WTC11 (cell line): ENCODE measurements at regions not wholly inside any gene's neighbourhood (a gene's known extent, or its start where the extent isn't known, plus 50 kb on each side); places are given as distances from the start of the nearest gene placed in this dataset.

Experiments used
- ATAC-seq: fragments of 200-7000 bp; cut with Tn5 transposase; 2 replicates; pipeline ENCODE4 v1.10.0; 2021; ENCODE audit warnings: mild to moderate bottlenecking, moderate library complexity
- CTCF ChIA-PET: fragments of 300-600 bp; sonication (Branson Sonifier 250); formaldehyde crosslinking; loops from one replicate; lab custom pipeline; 2021; ENCODE audit warnings: antibody characterized with exemption; lab: Charles Lee
- POLR2A ChIA-PET: fragments of 350-600 bp; sonication (Branson Sonifier 250); formaldehyde crosslinking; loops from one replicate; lab custom pipeline; 2021; ENCODE audit warnings: antibody characterized with exemption; lab: Charles Lee
- DNase-seq: peaks from one replicate; pipeline ENCODE4 v3.0.0; 2021; ENCODE audit warnings: low spot score
- H3K27ac Mint-ChIP-seq: 2 replicates; pipeline ENCODE4 v1.8.0; 2021; ENCODE audit warnings: mixed read lengths
- H3K27me3 Mint-ChIP-seq: 2 replicates; pipeline ENCODE4 v1.8.0; 2021; ENCODE audit warnings: low read depth, mild to moderate bottlenecking, moderate library complexity, mixed read lengths
- H3K36me3 Mint-ChIP-seq: 2 replicates; pipeline ENCODE4 v1.8.0; 2021; ENCODE audit warnings: mixed read lengths
- H3K4me1 Mint-ChIP-seq: 2 replicates; pipeline ENCODE4 v1.8.0; 2022; ENCODE audit warnings: mixed read lengths
- H3K4me3 Mint-ChIP-seq: 2 replicates; pipeline ENCODE4 v1.8.0; 2021; ENCODE audit warnings: mild to moderate bottlenecking, moderate library complexity, mixed read lengths
- H3K9me3 Mint-ChIP-seq: 2 replicates; pipeline ENCODE4 v1.8.0; 2021; ENCODE audit warnings: mixed read lengths
- AFF4 ChIP-seq: sonication (generic); formaldehyde crosslinking; IDR thresholded peaks from 2 replicates; pipeline ENCODE4 v1.8.1; 2023; ENCODE audit warnings: mild to moderate bottlenecking, missing genetic modification reagents, borderline replicate concordance
- ESRRA ChIP-seq: sonication (generic); formaldehyde crosslinking; IDR thresholded peaks from 2 replicates; pipeline ENCODE4 v1.8.1; 2022; ENCODE audit warnings: mild to moderate bottlenecking, missing genetic modification reagents, borderline replicate concordance
- FOXK1 ChIP-seq: sonication (generic); formaldehyde crosslinking; IDR thresholded peaks from 2 replicates; pipeline ENCODE4 v1.8.0; 2022; ENCODE audit warnings: mild to moderate bottlenecking, moderate library complexity, missing genetic modification reagents
- GABPB1 ChIP-seq: sonication (generic); formaldehyde crosslinking; IDR thresholded peaks from 2 replicates; pipeline ENCODE4 v1.8.1; 2023; ENCODE audit warnings: mild to moderate bottlenecking, missing genetic modification reagents
- GTF2I ChIP-seq: fragments of 250-450 bp; sonication (Bioruptor Pico); conservative IDR thresholded peaks from 2 replicates; pipeline ENCODE4 v1.4.0; 2021; ENCODE audit warnings: mild to moderate bottlenecking
- HMGA2 ChIP-seq: fragments of 250-450 bp; sonication (Bioruptor Pico); IDR thresholded peaks from 2 replicates; pipeline ENCODE4 v1.4.0; 2021; ENCODE audit warnings: mild to moderate bottlenecking, moderate library complexity
- NR2C2 ChIP-seq: sonication (generic); formaldehyde crosslinking; IDR thresholded peaks from 2 replicates; pipeline ENCODE4 v1.8.0; 2022; ENCODE audit warnings: mild to moderate bottlenecking, missing genetic modification reagents
- NR3C1 ChIP-seq: sonication (generic); formaldehyde crosslinking; conservative IDR thresholded peaks from 2 replicates; pipeline ENCODE4 v1.8.1; 2023; ENCODE audit warnings: low read depth, mild to moderate bottlenecking, missing genetic modification reagents
- RORB ChIP-seq: fragments of 250-450 bp; sonication (Bioruptor Pico); IDR thresholded peaks from 2 replicates; pipeline ENCODE4 v1.9.0; 2021; ENCODE audit warnings: mild to moderate bottlenecking
- TEAD4 ChIP-seq: sonication (generic); formaldehyde crosslinking; IDR thresholded peaks from 2 replicates; pipeline ENCODE4 v1.8.0; 2022; ENCODE audit warnings: mild to moderate bottlenecking, missing genetic modification reagents
- TP53 ChIP-seq: sonication (generic); formaldehyde crosslinking; IDR thresholded peaks from 2 replicates; pipeline ENCODE4 v1.8.1; 2023; ENCODE audit warnings: mild to moderate bottlenecking, missing genetic modification reagents
- ZNF317 ChIP-seq: sonication (generic); formaldehyde crosslinking; IDR thresholded peaks from 2 replicates; pipeline ENCODE4 v1.8.1; 2023; ENCODE audit warnings: low read depth, mild to moderate bottlenecking, moderate library complexity, missing genetic modification reagents, borderline replicate concordance
- ZNF396 ChIP-seq: fragments of 250-450 bp; sonication (Bioruptor Pico); IDR thresholded peaks from 2 replicates; pipeline ENCODE4 v1.8.0; 2021; ENCODE audit warnings: mild to moderate bottlenecking, moderate library complexity, borderline replicate concordance
- ZNF416 ChIP-seq: fragments of 250-450 bp; sonication (Bioruptor Pico); IDR thresholded peaks from 2 replicates; pipeline ENCODE4 v1.9.0; 2021; ENCODE audit warnings: mild to moderate bottlenecking, inconsistent platforms
- ZNF423 ChIP-seq: fragments of 250-450 bp; sonication (Bioruptor Pico); IDR thresholded peaks from 2 replicates; pipeline ENCODE4 v2.1.2; 2022; ENCODE audit warnings: mild to moderate bottlenecking, moderate library complexity
- ZNF425 ChIP-seq: fragments of 250-450 bp; sonication (Bioruptor Pico); conservative IDR thresholded peaks from 2 replicates; pipeline ENCODE4 v1.9.0; 2021; ENCODE audit warnings: mild to moderate bottlenecking
- TF ChIP-seq, protein P1 (sequence below): fragments of 250-450 bp; sonication (Bioruptor Pico); IDR thresholded peaks from 2 replicates; pipeline ENCODE4 v1.9.0; 2021; ENCODE audit warnings: mild to moderate bottlenecking
- TF ChIP-seq, protein P2 (sequence below): sonication (generic); formaldehyde crosslinking; IDR thresholded peaks from 2 replicates; pipeline ENCODE4 v1.8.1; 2022; ENCODE audit warnings: low read depth, mild to moderate bottlenecking, moderate library complexity, missing genetic modification reagents, borderline replicate concordance
- TF ChIP-seq, protein P3 (sequence below): sonication (generic); formaldehyde crosslinking; IDR thresholded peaks from 2 replicates; pipeline ENCODE4 v1.8.0; 2022; ENCODE audit warnings: mild to moderate bottlenecking, missing genetic modification reagents
- TF ChIP-seq, protein P4 (sequence below): sonication (generic); formaldehyde crosslinking; IDR thresholded peaks from 2 replicates; pipeline ENCODE4 v1.8.1; 2023; ENCODE audit warnings: mild to moderate bottlenecking, missing genetic modification reagents

- no peak for TF ChIP-seq NR3C1 (CRISPR knock-in tag)
- no peak for TF ChIP-seq ZNF317 (CRISPR knock-in tag)
- no peak for TF ChIP-seq FOXK1 (CRISPR knock-in tag)
- TF ChIP-seq HMGA2 (CRISPR knock-in tag) = no peak
- no peak for TF ChIP-seq ZNF423 (CRISPR knock-in tag)
- no peak for TF ChIP-seq TEAD4
- no peak for TF ChIP-seq ZNF425 (CRISPR knock-in tag)
- TF ChIP-seq TP53 (CRISPR knock-in tag) = no peak
- TF ChIP-seq, protein P1, sequence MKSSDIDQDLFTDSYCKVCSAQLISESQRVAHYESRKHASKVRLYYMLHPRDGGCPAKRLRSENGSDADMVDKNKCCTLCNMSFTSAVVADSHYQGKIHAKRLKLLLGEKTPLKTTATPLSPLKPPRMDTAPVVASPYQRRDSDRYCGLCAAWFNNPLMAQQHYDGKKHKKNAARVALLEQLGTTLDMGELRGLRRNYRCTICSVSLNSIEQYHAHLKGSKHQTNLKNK (CRISPR knock-in tag) = no peak
Observed at GRCh38 chr5:39877479-39877878, 452.7 kb upstream of the DAB2 start (continued).

DNA sequence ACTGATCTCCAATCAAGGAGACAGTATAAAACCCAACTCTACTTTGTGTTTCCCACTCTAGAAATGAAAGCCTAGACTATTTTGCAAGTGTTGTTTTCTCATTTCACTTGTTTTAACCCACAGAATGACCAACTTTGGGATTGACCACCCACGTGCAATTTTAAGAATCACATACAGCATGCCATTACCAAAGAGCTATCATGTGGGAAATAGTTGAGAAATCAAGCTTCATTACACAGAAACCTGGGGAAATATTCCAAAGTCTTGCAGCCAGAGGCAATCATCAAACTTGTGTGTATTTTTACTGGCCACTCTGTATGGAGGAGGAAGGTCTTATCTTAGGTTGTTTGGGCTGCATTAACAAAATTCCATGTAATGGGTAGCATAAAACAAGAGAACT lies 451.4 kb upstream of the DAB2 start:
- no peak overlapping the region for H3K27ac Mint-ChIP-seq
- no peak for ATAC-seq
- H3K9me3 Mint-ChIP-seq = peaks cover 4% of the 10 kb centered on the region
- H3K36me3 Mint-ChIP-seq = no peaks in the 10 kb centered on the region
- ChIA-PET CTCF (no interaction called here), POLR2A (no interaction called here)
- TF ChIP-seq, protein P2, sequence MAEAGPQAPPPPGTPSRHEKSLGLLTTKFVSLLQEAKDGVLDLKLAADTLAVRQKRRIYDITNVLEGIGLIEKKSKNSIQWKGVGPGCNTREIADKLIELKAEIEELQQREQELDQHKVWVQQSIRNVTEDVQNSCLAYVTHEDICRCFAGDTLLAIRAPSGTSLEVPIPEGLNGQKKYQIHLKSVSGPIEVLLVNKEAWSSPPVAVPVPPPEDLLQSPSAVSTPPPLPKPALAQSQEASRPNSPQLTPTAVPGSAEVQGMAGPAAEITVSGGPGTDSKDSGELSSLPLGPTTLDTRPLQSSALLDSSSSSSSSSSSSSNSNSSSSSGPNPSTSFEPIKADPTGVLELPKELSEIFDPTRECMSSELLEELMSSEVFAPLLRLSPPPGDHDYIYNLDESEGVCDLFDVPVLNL (CRISPR knock-in tag) = no peak
- TF ChIP-seq ZNF416 (CRISPR knock-in tag) (no peak), ESRRA (CRISPR knock-in tag) (no peak), ZNF396 (CRISPR knock-in tag) (no peak), NR2C2 (no peak), GTF2I (CRISPR knock-in tag) (no peak), GABPB1 (CRISPR knock-in tag) (no peak), HMGA2 (CRISPR knock-in tag) (no peak), RORB (CRISPR knock-in tag) (no peak), AFF4 (no peak)
- TF ChIP-seq, protein P3, sequence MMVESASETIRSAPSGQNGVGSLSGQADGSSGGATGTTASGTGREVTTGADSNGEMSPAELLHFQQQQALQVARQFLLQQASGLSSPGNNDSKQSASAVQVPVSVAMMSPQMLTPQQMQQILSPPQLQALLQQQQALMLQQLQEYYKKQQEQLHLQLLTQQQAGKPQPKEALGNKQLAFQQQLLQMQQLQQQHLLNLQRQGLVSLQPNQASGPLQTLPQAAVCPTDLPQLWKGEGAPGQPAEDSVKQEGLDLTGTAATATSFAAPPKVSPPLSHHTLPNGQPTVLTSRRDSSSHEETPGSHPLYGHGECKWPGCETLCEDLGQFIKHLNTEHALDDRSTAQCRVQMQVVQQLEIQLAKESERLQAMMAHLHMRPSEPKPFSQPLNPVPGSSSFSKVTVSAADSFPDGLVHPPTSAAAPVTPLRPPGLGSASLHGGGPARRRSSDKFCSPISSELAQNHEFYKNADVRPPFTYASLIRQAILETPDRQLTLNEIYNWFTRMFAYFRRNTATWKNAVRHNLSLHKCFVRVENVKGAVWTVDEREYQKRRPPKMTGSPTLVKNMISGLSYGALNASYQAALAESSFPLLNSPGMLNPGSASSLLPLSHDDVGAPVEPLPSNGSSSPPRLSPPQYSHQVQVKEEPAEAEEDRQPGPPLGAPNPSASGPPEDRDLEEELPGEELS (CRISPR knock-in tag) = no peak
- TF ChIP-seq, protein P4, sequence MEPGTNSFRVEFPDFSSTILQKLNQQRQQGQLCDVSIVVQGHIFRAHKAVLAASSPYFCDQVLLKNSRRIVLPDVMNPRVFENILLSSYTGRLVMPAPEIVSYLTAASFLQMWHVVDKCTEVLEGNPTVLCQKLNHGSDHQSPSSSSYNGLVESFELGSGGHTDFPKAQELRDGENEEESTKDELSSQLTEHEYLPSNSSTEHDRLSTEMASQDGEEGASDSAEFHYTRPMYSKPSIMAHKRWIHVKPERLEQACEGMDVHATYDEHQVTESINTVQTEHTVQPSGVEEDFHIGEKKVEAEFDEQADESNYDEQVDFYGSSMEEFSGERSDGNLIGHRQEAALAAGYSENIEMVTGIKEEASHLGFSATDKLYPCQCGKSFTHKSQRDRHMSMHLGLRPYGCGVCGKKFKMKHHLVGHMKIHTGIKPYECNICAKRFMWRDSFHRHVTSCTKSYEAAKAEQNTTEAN (CRISPR knock-in tag) = no peak
- H3K4me3 Mint-ChIP-seq = no peak overlapping the region
- no peak for DNase-seq
- H3K4me1 Mint-ChIP-seq = no peaks in the 10 kb centered on the region
- no peaks in the 10 kb centered on the region for H3K27me3 Mint-ChIP-seq
